GM21717 (cell line): ENCODE measurements at regions not wholly inside any gene's neighbourhood (a gene's known extent, or its start where the extent isn't known, plus 50 kb on each side); places are given as distances from the start of the nearest gene placed in this dataset.
"Not testable (repeated sequence)": the region's sequence is repeated elsewhere in the genome, so short reads cannot be mapped to it uniquely, and the experiment has no call there.

Experiments used
- ATAC-seq: cut with Tn5 transposase; IDR thresholded peaks from one replicate; pipeline ENCODE4 v1.9.1; 2021; ENCODE audit warnings: mild to moderate bottlenecking, moderate library complexity; ENCODE audit not compliant: unreplicated experiment

- ATAC-seq, result no peak
Observed at GRCh38 chr2:190005513-190005912, 57.0 kb downstream of the MSTN start.

- no peak for ATAC-seq
Observed at GRCh38 chr2:189999661-190000060, 62.9 kb downstream of the MSTN start.

GRCh38 chr2:189998665-189999064 lies 63.9 kb downstream of the MSTN start:
- ATAC-seq, result not testable (repeated sequence)

- no peak for ATAC-seq
Observed at GRCh38 chr2:189997016-189997415, 65.5 kb downstream of the MSTN start.

- no peak for ATAC-seq
Observed at GRCh38 chr2:189995679-189996078, 66.8 kb downstream of the MSTN start.

GRCh38 chr2:189982780-189983394 lies 79.6 kb downstream of the MSTN start:
- no peak for ATAC-seq

- ATAC-seq, result no peak
Observed at GRCh38 chr2:189982087-189982486, 80.4 kb downstream of the MSTN start.

GRCh38 chr2:189976488-189976887 lies 86.0 kb downstream of the MSTN start:
- ATAC-seq, result not testable (repeated sequence)

GRCh38 chr2:189960346-189960745 lies 102.2 kb downstream of the MSTN start:
- no peak for ATAC-seq

GRCh38 chr2:189959450-189959849 lies 103.1 kb downstream of the MSTN start:
- no peak for ATAC-seq

GRCh38 chr2:189954989-189955388 lies 107.5 kb downstream of the MSTN start:
- ATAC-seq, result peak; percentile 59

- ATAC-seq, result peak; percentile 92
Observed at GRCh38 chr2:189952536-189953109, 109.9 kb downstream of the MSTN start.

GRCh38 chr2:189951791-189952535 lies 110.6 kb downstream of the MSTN start:
- peak; percentile 46 for ATAC-seq

GRCh38 chr2:189943009-189943408 lies 119.5 kb downstream of the MSTN start:
- ATAC-seq, result no peak

- ATAC-seq, result no peak
Observed at GRCh38 chr2:189940913-189941312, 121.6 kb downstream of the MSTN start.

- ATAC-seq, result no peak
Observed at GRCh38 chr2:189937691-189938090, 124.8 kb downstream of the MSTN start.

- ATAC-seq, result no peak
Observed at GRCh38 chr2:189933911-189934399, 128.6 kb downstream of the MSTN start.

- peak; percentile 98 for ATAC-seq
Observed at GRCh38 chr2:189933041-189933440, 129.5 kb downstream of the MSTN start.

GRCh38 chr2:189927823-189928222 lies 134.7 kb downstream of the MSTN start:
- ATAC-seq, result no peak
